ENCODE measurements at regions not wholly inside any gene's neighbourhood (a gene's known extent, or its start where the extent isn't known, plus 50 kb on each side); places are given as distances from the start of the nearest gene placed in this dataset.

DNA sequence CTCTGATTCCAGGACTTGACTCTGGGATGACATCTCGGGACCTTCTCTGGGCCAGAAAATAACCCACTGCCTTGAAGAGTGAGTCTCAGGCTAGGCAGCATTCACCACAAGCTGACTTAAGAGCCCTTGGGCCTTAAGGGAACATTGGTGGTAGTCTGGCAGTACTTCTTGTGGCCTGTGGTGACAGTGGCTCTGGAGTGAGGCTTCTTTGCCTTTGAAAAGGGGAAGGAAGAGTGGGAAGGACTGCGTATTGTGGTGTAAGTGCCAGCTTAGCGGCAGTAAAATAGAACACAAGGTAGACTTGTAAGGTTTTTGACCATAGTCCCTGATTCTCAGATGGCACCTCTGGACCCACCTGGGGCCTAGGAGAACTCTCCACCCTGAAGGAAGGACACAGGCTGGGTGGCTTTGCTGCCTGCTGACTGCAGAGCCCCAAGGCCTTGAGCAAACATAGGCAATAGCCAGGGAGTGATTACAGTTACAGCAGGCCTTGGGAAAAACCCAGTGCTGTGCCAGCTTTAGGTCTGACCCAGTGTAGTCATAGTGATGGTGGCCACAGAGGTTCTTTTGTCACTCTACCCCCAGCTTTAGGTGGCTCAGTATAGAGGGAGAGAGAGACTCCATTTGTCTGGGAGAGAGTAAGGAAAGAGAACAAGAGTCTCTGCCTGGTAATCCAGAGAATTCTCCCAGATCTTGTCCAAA is 483.9 kb downstream of the SH2D4B start:
- DNase-seq (ENCODE audit: low read depth) = no peak

DNA sequence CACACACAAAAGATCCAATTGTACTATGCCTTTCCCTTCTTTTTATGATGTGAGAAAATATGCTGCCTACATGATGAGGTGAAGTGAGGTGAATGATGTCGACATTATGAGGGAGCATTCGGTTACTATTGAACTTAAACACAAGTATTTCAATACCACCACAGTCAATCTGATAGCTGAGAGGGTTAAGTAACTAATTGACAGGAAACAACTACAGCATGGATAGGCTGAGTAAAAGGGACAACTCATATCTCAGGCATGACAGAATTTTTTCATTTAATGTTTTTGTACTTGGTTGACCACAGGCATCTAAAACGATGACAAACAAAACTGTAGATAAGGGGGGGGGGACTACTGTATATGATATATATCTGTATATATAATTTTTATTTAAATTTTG is 488.9 kb downstream of the SH2D4B start:
- DNase-seq (ENCODE audit: low read depth) = no peak

DNA sequence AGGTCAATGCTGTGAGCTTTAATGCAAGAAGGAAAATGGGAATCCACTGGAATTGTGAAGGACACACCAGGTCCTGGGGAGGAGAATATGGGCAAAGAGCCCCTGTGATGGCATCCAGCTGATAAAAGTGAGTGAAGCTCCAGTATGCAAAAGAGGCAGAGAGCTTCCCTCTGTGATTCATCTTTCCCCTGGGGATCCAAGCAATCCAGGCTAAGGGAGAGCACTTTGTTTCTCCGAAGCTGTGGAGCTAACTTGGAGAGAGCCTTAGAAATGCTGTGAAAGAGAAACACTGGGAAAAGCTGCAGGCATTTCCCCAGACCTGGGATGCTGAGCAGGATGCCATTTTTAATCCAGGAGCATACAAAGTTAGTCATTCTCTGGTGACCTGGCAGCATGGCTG is 489.5 kb downstream of the SH2D4B start:
- DNase-seq (ENCODE audit: low read depth) = no peak

DNA sequence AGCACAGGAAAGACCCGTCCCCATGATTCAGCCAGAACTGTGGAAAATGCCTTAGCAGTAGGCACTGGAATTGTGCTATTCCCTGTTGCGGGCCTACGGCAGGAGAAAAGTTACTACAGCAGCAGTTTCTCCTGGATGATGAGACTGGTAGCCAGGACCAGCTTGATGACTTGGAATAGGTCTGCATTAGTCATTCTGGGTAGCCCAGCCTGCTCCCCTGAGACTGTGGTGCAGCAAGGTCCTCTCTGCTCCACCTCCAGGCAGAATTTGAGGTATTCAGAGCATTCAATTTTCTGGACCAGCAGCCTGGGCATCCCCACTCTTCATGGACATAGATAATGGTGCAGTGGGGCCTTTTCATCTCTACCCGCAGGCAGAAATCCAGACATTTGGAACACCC is 490.0 kb downstream of the SH2D4B start:
- no peak for DNase-seq (ENCODE audit: low read depth)

DNA sequence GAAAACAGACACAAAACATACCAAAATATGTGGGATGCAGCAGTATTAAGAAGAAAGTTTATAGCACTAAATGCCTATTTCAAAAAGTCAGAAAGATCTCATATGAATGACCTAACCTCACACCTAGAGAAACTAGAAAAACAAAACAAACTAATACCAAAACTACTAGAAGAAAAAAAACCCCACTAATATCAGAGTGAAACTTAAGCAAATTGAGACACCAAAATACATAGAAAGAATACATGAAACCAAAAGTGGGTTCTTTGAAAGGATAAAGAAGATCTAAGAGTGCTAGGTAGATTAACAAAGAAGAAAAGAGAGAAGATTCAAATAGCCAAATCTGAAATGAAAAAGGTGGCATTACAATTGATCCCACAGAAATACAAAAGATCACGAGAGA is 494.1 kb downstream of the SH2D4B start:
- no peak for DNase-seq (ENCODE audit: low read depth)

DNA sequence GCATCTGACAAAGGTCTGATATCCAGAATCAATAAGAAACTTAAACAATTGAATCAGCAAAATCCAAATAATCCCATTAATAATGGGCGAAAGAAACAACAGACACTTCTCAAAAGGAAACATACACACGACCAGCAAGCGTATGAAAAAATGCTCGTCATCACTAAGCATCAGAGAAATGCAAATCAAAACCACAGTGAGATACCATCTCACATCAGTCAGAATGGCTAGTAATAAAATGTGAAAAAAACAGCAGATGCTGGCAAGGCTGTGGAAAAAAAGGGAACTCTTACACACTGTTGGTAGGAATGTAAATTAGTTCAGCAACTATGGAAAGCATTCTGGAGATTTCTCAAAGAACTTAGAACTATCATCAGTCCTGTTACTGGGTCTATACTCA is 496.7 kb downstream of the SH2D4B start:
- DNase-seq (ENCODE audit: low read depth) = no peak

DNA sequence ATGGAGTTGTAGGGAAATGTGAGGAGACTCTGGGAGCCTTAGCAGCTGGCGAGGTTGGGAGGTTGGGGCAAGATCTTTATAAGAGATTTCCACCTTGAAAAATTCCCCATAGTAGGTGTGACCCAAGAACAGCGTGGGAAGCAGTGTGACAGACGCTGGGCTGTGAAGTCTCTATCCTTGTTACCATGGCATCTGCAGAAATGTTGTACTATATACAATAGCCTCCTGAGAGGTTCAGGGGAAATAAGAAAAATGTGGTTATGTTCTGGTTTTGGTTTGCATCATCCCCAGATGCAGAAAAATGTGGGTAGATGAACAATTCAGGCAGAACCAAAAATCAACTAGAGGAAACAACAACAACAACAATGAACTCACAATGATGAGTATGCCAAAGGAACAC is 498.6 kb downstream of the SH2D4B start:
- DNase-seq (ENCODE audit: low read depth) = no peak

DNA sequence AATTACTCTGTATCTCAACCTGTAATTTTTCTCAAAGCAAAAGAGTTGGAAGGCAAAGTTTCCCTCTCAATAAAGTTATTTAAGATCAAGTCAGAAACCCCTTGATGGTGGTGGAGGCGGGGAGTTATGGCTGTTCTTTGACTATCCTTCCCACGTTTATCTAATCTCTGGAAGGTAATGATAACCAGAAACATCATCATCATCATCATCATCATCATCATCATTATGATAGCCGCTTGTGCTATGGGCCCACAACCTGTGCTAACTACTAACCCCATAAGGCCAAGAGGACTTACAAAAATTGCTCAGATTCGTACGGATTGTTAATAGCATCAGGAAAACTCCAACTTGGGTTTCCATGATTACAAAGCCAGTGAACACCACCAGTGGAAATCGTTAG is 502.3 kb downstream of the SH2D4B start:
- DNase-seq (ENCODE audit: low read depth) = no peak

DNA sequence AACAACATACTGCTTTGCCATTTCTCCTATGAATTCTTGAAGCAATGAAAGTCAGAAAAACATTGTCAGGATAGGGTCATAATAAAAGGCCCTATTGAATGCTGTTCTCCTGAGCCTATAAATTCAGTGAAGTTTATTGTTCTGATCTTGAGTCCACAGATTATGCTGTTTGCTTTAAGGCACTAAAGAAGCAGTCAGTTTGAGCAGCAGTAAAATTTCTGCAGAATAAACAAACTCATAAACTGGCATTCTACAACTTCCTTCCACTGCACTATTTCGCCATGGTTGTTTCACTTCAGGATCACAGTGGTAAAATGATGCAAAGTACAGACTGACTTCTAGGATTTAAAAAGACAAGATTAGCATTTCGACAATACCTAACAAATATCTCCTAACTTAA is 503.2 kb downstream of the SH2D4B start:
- no peak for DNase-seq (ENCODE audit: low read depth)

DNA sequence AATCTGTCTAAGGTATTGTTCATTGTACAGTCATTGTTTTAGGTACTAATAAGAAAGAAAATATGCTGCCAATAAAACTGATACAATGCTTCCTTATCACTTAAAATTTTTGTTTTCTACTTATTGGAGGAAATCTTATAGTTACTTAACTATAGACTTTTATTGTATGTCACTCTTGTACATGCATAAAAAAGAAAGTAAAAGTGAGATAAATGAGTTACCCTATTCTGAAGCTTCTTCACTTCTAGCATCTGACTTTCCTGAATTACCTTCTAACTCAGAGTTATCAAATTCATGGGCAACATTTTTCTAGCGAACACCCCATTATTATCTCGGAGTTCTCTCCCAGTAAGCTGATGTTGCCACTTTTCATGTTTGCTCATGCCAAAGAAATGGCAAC is 504.9 kb downstream of the SH2D4B start:
- DNase-seq (ENCODE audit: low read depth) = no peak

DNA sequence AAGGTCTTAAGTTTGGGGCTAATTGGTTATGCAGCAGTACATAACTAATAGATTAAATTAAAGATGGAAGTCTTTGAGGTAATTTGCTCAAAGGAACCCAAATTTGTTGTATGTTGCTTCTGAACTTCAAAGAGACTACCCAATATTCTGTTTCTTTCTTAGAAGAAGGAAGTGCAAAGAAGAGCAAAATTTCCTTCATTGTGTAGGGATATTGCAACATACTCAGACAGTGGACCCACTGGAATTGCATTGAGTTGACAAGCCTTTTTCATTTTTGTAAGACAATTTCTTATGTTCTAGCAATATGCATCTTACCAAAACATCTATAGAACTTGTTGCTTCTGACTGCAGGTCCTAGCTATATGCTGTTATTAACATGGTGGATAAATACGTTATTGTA is 527.8 kb downstream of the SH2D4B start:
- DNase-seq (ENCODE audit: low read depth) = no peak

DNA sequence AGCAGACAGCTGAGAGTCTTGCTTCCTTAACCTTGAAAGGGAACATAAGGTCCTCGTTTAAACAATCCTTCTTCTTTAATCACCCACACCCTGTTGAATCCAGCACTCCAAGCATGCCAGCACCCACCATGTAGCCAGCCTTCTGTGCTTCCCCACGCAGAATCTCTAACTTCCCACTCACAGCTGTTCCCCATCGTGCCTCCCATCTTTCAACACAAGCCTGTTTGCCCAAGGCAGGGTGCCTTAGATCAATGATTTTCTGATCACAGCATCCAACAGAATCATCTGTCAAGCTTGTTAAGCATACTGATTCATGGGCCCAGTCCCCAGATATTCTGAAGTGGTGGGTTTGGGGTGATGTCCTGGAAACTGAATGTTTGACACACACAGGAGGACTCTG is 530.8 kb downstream of the SH2D4B start:
- no peak for DNase-seq (ENCODE audit: low read depth)

DNA sequence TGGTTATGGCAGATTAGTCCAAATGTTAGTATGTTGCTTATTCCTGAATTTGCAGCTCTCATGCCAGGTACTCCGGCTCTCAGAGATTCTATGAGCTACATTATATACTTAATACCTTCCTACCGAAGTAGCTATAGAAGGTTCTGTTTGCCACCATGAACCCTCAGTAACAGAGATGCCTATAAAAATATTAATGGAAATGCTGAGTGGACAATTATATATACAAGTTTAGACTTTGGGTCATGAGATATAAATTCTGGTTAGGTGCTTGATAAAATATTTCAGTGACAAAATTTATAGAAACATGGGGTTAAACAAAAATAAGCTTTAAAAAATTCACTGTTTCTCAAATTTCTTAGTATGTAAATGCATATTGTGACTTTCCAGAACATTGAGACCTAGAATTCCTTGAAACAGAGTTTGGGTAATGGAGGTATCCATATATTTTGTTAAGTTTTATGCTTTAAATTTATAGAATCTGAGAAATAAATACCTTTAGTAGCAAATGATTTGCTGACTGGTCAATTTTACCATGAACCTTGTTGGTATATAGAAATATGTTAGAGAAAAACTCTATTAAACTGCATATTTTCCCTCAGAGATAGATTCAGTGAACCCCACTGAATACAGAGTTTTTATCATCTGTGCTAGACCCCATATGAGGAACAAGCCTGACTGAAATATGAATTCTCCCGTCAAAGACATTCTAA is 533.5 kb downstream of the SH2D4B start:
- DNase-seq (ENCODE audit: low read depth) = no peak

DNA sequence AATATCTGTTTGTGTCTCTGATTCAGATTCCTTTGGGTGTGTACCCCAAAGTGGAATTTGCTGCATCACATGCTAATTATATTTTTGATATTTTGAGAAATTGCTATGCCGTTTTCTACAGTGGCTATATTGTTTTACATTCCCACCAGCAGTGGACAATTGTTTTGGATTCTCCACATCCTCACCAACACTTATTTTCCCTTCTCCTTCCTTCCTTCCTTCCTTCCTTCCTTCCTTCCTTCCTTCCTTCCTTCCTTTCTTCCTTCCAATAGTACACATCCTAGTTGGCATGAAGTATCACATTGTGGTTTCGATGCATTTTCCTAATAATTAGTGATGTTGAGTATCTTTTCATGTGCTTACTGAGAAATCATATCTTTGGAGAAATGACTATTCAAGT is 535.5 kb downstream of the SH2D4B start:
- no peak for DNase-seq (ENCODE audit: low read depth)

DNA sequence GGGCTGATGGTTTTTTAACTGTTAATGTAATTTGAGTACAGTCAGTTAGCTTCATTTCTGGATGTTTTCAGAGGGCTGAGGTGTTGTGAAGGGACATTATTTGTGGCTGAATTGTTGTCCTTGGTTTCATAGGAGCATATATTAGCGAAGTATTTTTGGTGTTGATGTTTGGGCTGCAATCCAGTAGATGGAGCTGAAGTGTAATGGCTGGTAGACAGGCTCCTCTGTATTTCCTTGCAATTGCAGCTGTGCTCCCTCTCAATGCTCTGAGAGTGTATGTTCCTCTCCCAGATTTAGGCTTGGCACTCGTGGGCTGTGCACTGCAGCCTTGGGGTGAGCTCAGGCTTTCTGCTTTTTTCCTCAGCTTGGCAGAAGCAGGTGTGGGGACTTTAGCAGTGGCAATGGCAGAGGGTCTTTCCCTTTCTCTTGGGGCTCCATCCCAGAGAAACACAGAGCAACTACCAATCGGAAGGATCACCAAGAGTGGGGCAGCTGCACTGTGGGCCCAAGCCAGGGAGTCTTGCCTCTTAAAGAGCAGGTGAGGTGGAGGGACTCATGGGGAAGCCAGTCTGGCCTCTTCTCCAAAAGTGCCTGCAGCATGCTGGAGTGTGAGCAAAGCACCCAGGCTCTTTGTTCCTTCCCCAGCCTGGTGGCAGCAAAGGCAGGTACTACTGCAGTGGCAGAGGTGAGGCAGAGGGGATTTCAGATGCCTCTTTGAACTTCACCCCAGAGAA is 544.4 kb downstream of the SH2D4B start:
- no peak for DNase-seq (ENCODE audit: low read depth)

DNA sequence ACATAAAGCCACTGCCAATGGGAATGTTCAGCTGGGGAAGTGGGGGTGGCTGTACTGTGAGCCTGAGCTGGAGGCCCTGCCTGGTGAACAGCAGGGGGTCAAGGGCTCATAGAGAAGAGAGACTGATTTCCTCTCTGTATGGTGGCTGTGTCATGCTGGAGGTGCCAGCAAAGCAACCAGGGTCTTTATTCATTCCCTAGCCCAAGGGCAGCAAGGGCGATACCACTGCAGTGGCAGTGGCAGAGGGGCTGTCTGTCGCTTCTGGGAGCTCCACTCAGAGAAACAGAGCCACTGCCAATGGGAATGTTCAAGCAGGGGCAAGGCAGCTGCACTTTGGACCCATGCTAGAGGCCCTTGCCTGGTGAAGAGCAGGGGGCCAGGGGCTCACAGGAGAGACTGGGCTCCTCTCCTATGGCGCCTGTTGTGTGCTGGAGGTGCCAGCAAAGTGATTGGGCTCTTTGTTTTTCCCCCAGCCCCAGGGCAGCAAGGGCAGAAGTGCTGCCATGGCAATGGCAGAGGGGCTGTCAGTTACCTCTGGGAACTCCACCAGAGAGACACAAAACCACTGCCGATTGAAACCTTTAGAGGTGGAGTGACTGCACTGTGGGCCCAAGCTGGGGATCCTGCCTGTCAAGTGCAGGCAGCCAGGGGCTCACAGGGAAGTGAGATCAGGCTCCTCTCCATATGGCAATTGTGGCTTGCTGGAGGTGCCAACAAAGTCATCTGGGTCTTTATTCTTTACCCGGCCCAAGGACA is 545.1 kb downstream of the SH2D4B start:
- no peak for DNase-seq (ENCODE audit: low read depth)

DNA sequence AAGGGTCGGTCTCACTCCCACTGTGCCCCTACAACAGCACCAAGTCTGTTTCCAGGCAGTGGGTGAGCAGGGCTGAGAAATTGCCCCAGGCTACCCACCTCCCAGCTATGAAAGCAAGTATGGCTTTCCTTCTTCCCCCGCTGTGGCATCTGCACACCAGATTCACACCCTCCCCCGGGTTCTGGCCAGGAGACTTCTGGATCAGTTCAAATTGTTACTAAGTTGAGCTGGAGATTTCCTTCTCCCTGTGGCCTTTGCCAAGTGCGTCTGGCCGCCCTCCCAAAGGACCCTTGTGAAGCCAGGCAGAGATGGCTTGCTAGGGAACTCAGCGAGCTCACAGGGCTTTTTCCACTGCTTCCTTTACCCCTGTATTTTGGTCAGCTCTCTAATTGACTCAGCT is 555.4 kb downstream of the SH2D4B start:
- no peak for DNase-seq (ENCODE audit: low read depth)

DNA sequence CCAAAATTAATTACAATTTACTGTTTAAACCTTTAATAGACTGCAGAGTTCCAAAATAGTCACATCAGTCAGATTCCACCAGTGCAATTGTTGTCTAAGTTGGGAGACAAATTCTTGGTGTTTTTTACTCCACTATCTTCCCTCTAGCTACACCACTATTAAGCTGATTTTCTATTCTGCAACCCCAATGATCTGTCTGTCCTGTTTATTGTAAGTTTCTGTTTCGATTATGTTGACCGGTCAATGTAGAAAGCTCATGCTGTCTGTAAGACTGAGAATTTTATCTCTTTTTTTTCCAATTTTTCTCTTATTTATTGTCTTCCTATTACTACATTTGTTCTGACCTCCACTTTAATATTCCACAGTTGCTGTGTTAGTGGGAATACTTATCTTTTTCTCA is 557.5 kb downstream of the SH2D4B start:
- DNase-seq (ENCODE audit: low read depth) = no peak

DNA sequence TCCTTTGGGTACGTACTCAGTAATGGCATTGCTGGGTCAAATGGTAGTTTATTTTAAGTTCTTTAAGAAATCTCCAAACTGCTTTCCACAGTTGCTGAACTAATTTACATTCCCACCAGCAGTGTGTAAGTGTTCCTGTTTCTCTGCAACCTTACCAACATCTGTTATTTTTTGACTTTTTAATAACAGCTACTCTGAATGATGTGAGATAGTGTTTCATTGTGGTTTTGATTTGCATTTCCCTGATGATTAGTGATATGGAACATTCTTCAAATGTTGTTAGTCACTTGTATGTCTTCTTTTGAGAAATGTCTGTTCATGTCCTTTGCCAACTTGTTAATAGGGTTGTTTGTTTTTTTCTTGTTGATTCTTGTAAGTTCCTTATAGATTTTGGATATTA is 558.9 kb downstream of the SH2D4B start:
- DNase-seq (ENCODE audit: low read depth) = no peak

DNA sequence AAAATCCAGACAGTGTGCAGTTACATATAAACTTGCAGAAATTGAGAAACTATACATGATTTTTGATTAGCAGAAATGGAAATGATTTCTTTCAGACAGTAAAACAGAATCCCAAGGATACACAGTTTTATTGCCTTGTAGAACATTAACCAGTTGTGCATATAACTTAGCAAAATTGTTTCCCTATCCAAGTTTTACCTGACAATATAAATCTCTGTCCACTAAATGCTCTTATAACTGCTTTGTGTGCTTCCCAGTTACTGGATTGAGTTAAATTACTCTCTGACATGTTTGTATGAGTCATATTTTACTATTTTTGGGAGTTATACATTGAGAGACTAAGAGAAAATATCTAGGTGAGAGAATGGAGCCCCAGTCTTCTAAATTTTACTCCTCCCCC is 563.4 kb downstream of the SH2D4B start:
- no peak for DNase-seq (ENCODE audit: low read depth)

DNA sequence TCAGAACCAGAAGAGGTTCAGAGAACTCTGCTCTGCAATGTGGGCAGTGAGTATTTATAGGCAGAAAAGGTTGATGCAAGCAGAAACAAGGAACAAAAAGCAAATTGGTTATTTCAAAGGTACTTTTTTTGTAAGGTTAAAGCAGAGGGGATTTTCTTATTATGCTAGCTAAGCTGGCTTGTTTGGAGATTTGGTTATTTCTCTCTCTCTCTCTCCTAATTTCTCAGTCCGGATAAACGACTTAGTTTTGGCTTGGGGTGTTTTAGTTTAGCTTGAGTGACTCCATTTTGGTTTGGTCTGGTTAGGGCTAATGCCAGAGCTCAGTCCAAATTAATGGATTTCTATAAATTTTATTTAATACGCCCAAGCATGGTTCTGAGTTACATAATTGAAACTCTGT is 566.8 kb downstream of the SH2D4B start:
- DNase-seq (ENCODE audit: low read depth) = no peak

DNA sequence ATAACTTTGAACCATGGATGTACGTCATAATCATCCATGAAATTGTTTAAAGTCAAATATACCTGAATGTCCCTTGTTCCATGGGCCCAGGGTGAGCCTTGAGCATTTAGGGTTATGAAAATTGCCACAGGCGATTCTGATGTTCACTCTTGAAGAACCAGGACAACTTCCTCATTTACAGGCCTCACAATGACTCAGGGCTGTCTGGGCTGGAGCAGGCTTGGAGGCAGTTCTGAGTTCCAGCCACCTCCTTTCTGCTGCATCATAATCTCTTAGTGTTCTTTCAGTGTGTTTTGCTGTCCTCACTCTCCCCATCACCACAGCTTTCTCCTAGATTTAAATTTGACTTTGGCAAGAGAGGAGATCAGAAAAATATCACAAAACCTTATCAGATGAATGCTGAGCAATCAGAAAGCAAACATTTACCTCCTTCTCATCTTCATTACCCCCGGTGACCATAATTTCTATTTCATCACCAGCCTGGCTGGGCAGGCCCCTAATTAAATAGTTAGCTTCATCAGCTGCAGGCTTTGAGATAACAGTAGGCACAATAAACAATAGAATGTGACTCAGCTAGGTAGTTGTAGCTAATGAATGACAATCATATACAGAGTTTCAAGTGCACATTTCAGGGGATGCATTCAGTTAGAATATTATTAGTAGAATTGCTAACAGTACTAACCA is 571.0 kb downstream of the SH2D4B start:
- no peak for DNase-seq (ENCODE audit: low read depth)
